ENCODE measurements at regions not wholly inside any gene's neighbourhood (a gene's known extent, or its start where the extent isn't known, plus 50 kb on each side); places are given as distances from the start of the nearest gene placed in this dataset.

DNA sequence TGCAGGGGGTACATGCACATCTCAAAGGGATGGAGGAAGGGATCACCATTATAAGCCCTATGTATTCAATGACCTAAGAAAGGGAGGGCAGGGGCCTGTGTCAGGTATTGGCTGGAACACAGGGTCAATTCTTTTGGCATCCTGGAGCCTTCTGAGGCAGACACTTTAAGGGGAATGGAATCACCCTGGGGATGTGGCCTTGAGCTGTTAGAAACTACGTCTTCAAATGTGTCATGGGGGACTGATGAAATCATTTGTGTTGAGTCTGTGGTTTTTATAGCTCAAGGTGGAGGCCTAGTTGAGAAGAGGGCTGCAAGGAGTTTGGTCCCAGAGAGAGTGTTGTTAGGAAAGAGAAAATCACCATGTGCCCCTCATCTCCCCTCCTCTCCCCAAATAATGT is 206.1 kb upstream of the CELF2 start:
- no peak for TF ChIP-seq YY1 (IDR thresholded peaks at IDR 0.05; ENCODE audit: extremely low read depth, insufficient replicate concordance, low read depth, low read length)
- TF ChIP-seq EZH2phosphoT487 (IDR thresholded peaks at IDR 0.05; ENCODE audit: borderline replicate concordance): no peak
- no peak for TF ChIP-seq SP1 (IDR thresholded peaks at IDR 0.05; ENCODE audit: low read depth)
- no peak for TF ChIP-seq ELF1 (IDR thresholded peaks at IDR 0.05; ENCODE audit: borderline replicate concordance, low read depth)
- no TSS peak for BruUV-seq (replicated peaks)
- H3K36me3 ChIP-seq (ENCODE audit: control insufficient read depth in 1 of 2, insufficient read depth in 2 of 2, low read length in 2 of 2): no peaks in the 10 kb centered on the region
- POLR2A ChIA-PET: no interaction called here
- no peak for DNase-seq (ENCODE audit: low read depth, low spot score)
- no peak overlapping the region for H3K4me3 ChIP-seq (replicated peaks in 1 of 2; ENCODE audit: low read depth in 1 of 2, low read length in 2 of 2)
- H3K27me3 ChIP-seq (ENCODE audit: insufficient read depth, low read length): no peaks in the 10 kb centered on the region
- no peaks in the 10 kb centered on the region for H3K9me2 ChIP-seq (ENCODE audit: insufficient read depth)
- H3K79me2 ChIP-seq (ENCODE audit: insufficient read depth, low read length): no peaks in the 10 kb centered on the region
- no peak overlapping the region for H3K4me2 ChIP-seq (ENCODE audit: low read length)
- H3K9ac ChIP-seq (ENCODE audit: low read length): no peak overlapping the region
- peaks cover 6 to 26% of the 10 kb centered on the region in 2 experiments; a peak in 2 of 4 replicates for H3K9me3 ChIP-seq (ENCODE audit: control insufficient read depth in 1 of 2, insufficient read depth in 1 of 2, low read depth in 1 of 2, low read length in 2 of 2)
- intact Hi-C loops (cut with micrococcal nuclease): no loop called here
- H3K4me1 ChIP-seq (ENCODE audit: control insufficient read depth in 1 of 2, insufficient read depth in 2 of 2, low read length in 2 of 2): no peaks in the 10 kb centered on the region
- no peak for ATAC-seq
- CTCF ChIA-PET: no interaction called here
- H2AFZ ChIP-seq (ENCODE audit: low read depth, low read length, poor library complexity, severe bottlenecking): no peak overlapping the region
- H4K20me1 ChIP-seq (ENCODE audit: insufficient read depth): no peaks in the 10 kb centered on the region
- no peak overlapping the region for H3K27ac ChIP-seq (ENCODE audit: low read depth, low read length)
- RAD21 ChIA-PET (ENCODE audit: low non-redundant PET in 1 of 2, low total read pairs in 2 of 2, uncharacterized antibody in 2 of 2, unreplicated experiment in 2 of 2): no interaction called here

DNA sequence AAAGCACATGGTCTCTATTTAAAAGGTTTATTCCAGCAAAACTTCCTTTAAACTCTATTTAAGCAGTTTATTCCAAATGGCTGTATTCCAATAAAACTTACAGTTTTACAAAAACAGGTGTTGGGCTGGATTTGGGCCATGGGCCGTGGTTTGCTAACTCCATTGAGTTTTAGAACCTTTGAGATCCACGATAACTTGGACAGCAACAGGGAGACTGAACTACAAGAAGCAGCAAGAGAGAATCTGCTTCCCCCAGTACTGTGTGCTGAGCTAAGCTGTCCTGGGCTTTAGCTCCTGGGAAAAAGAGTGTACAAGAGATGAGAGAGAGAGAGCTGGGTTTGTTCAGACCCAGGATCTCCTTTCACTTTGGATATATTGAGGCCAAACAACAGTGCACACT is 204.0 kb upstream of the CELF2 start:
- Histone ChIP-seq H3K4me2 (ENCODE audit: low read length) (no peak overlapping the region), H3K9me2 (ENCODE audit: insufficient read depth) (no peaks in the 10 kb centered on the region), H4K20me1 (ENCODE audit: insufficient read depth) (no peaks in the 10 kb centered on the region), H3K36me3 (ENCODE audit: control insufficient read depth in 1 of 2, insufficient read depth in 2 of 2, low read length in 2 of 2) (no peaks in the 10 kb centered on the region), H2AFZ (ENCODE audit: low read depth, low read length, poor library complexity, severe bottlenecking) (no peak overlapping the region), H3K27ac (ENCODE audit: low read depth, low read length) (no peak overlapping the region), H3K27me3 (ENCODE audit: insufficient read depth, low read length) (no peaks in the 10 kb centered on the region), H3K9ac (ENCODE audit: low read length) (no peak overlapping the region), H3K79me2 (ENCODE audit: insufficient read depth, low read length) (no peaks in the 10 kb centered on the region), H3K4me1 (ENCODE audit: control insufficient read depth in 1 of 2, insufficient read depth in 2 of 2, low read length in 2 of 2) (no peaks in the 10 kb centered on the region), H3K9me3 (ENCODE audit: control insufficient read depth in 1 of 2, insufficient read depth in 1 of 2, low read depth in 1 of 2, low read length in 2 of 2) (peaks cover 6 to 21% of the 10 kb centered on the region in 2 experiments; a peak in 2 of 4 replicates), H3K4me3 (replicated peaks in 1 of 2; ENCODE audit: low read depth in 1 of 2, low read length in 2 of 2) (no peak overlapping the region)
- CTCF ChIA-PET: no interaction called here
- RAD21 ChIA-PET (ENCODE audit: low non-redundant PET in 1 of 2, low total read pairs in 2 of 2, uncharacterized antibody in 2 of 2, unreplicated experiment in 2 of 2): no interaction called here
- DNase-seq (ENCODE audit: low read depth, low spot score) (no peak), ATAC-seq (no peak)
- POLR2A ChIA-PET: no interaction called here
- TF ChIP-seq TCF7L2 (IDR thresholded peaks at IDR 0.05; ENCODE audit: borderline replicate concordance, extremely low read depth, insufficient read depth, insufficient read length) (no peak), POLR2A (IDR thresholded peaks at IDR 0.05; ENCODE audit: borderline replicate concordance, extremely low read depth, insufficient read depth, insufficient read length) (no peak), POLR2AphosphoS5 (IDR thresholded peaks at IDR 0.05; ENCODE audit: low read depth, low read length) (no peak), SIN3A (IDR thresholded peaks at IDR 0.05; ENCODE audit: low read depth) (no peak), YY1 (IDR thresholded peaks at IDR 0.05; ENCODE audit: extremely low read depth, insufficient replicate concordance, low read depth, low read length) (no peak), SRF (IDR thresholded peaks at IDR 0.05; ENCODE audit: low read depth) (no peak), EZH2 (IDR thresholded peaks at IDR 0.05) (no peak), RAD21 (IDR thresholded peaks at IDR 0.05; ENCODE audit: low read depth) (no peak), ZNF274 (IDR thresholded peaks at IDR 0.05; ENCODE audit: low read depth, low read length) (no peak), EGR1 (IDR thresholded peaks at IDR 0.05; ENCODE audit: low read depth) (no peak), FOSL1 (IDR thresholded peaks at IDR 0.05; ENCODE audit: low read depth) (no peak), CEBPB (IDR thresholded peaks at IDR 0.05; ENCODE audit: low read depth) (no peak)
- TF ChIP-seq, protein P1, sequence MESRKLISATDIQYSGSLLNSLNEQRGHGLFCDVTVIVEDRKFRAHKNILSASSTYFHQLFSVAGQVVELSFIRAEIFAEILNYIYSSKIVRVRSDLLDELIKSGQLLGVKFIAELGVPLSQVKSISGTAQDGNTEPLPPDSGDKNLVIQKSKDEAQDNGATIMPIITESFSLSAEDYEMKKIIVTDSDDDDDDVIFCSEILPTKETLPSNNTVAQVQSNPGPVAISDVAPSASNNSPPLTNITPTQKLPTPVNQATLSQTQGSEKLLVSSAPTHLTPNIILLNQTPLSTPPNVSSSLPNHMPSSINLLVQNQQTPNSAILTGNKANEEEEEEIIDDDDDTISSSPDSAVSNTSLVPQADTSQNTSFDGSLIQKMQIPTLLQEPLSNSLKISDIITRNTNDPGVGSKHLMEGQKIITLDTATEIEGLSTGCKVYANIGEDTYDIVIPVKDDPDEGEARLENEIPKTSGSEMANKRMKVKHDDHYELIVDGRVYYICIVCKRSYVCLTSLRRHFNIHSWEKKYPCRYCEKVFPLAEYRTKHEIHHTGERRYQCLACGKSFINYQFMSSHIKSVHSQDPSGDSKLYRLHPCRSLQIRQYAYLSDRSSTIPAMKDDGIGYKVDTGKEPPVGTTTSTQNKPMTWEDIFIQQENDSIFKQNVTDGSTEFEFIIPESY (IDR thresholded peaks at IDR 0.05; ENCODE audit: extremely low read depth, insufficient replicate concordance, low read length): no peak
- TF ChIP-seq, protein P2, sequence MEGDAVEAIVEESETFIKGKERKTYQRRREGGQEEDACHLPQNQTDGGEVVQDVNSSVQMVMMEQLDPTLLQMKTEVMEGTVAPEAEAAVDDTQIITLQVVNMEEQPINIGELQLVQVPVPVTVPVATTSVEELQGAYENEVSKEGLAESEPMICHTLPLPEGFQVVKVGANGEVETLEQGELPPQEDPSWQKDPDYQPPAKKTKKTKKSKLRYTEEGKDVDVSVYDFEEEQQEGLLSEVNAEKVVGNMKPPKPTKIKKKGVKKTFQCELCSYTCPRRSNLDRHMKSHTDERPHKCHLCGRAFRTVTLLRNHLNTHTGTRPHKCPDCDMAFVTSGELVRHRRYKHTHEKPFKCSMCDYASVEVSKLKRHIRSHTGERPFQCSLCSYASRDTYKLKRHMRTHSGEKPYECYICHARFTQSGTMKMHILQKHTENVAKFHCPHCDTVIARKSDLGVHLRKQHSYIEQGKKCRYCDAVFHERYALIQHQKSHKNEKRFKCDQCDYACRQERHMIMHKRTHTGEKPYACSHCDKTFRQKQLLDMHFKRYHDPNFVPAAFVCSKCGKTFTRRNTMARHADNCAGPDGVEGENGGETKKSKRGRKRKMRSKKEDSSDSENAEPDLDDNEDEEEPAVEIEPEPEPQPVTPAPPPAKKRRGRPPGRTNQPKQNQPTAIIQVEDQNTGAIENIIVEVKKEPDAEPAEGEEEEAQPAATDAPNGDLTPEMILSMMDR (IDR thresholded peaks at IDR 0.05 in 2 of 3, conservative IDR thresholded peaks at IDR 0.05 in 1 of 3; ENCODE audit: borderline replicate concordance in 1 of 3, insufficient read depth in 1 of 3, low read depth in 2 of 3, low read length in 2 of 3): no peak
- TF ChIP-seq, protein P3, sequence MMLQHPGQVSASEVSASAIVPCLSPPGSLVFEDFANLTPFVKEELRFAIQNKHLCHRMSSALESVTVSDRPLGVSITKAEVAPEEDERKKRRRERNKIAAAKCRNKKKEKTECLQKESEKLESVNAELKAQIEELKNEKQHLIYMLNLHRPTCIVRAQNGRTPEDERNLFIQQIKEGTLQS (IDR thresholded peaks at IDR 0.05): no peak
- intact Hi-C loops (cut with micrococcal nuclease): no loop called here
- no TSS peak for BruUV-seq (replicated peaks)

Data from HCT116 (cell line).